GM21447 (cell line): ENCODE measurements at regions not wholly inside any gene's neighbourhood (a gene's known extent, or its start where the extent isn't known, plus 50 kb on each side); places are given as distances from the start of the nearest gene placed in this dataset.
A peak's percentile ranks its signal among the peaks of the same experiment; 100 is the strongest.

Experiments
- ATAC-seq: cut with Tn5 transposase; IDR thresholded peaks from one replicate; pipeline ENCODE4 v1.9.1; 2021; ENCODE audit not compliant: unreplicated experiment

GRCh38 chr2:191738003-191738402, 60.1 kb downstream of the NABP1 start:
- ATAC-seq = no peak

- ATAC-seq = no peak
These were observed 60.7 kb downstream of the NABP1 start for GRCh38 chr2:191738667-191739066.

GRCh38 chr2:191739194-191739593, 61.3 kb downstream of the NABP1 start:
- ATAC-seq = no peak

- peak; percentile 94 for ATAC-seq
These were observed 62.1 kb downstream of the NABP1 start for GRCh38 chr2:191740016-191740419.

- ATAC-seq = no peak
These were observed 62.8 kb downstream of the NABP1 start for GRCh38 chr2:191740759-191741158.

- no peak for ATAC-seq
These were observed 68.6 kb downstream of the NABP1 start for GRCh38 chr2:191746346-191747169.

GRCh38 chr2:191747170-191747530, 69.2 kb downstream of the NABP1 start:
- no peak for ATAC-seq

- ATAC-seq = peak; percentile 18
These were observed 70.1 kb downstream of the NABP1 start for GRCh38 chr2:191748059-191748461.

- ATAC-seq = peak; percentile 76
These were observed 70.7 kb downstream of the NABP1 start for GRCh38 chr2:191748528-191749180.

- ATAC-seq = no peak
These were observed 71.2 kb downstream of the NABP1 start for GRCh38 chr2:191749181-191749540.

GRCh38 chr2:191754103-191754502, 76.2 kb downstream of the NABP1 start:
- no peak for ATAC-seq

GRCh38 chr2:191756761-191757160, 78.8 kb downstream of the NABP1 start:
- ATAC-seq = no peak

GRCh38 chr2:191757208-191757607, 79.3 kb downstream of the NABP1 start:
- ATAC-seq = no peak

- peak; percentile 100 for ATAC-seq
These were observed 80.9 kb downstream of the NABP1 start for GRCh38 chr2:191758518-191759507.

- ATAC-seq = no peak
These were observed 81.7 kb downstream of the NABP1 start for GRCh38 chr2:191759680-191760079.

GRCh38 chr2:191760655-191761262, 82.8 kb downstream of the NABP1 start:
- no peak for ATAC-seq

GRCh38 chr2:191773136-191773535, 73.8 kb downstream of the CAVIN2 start:
- no peak for ATAC-seq

GRCh38 chr2:191777351-191777750, 69.5 kb downstream of the CAVIN2 start:
- ATAC-seq = no peak

- no peak for ATAC-seq
These were observed 68.8 kb downstream of the CAVIN2 start for GRCh38 chr2:191778041-191778440.

GRCh38 chr2:191782351-191782750, 64.5 kb downstream of the CAVIN2 start:
- no peak for ATAC-seq

- ATAC-seq = no peak
These were observed 63.5 kb downstream of the CAVIN2 start for GRCh38 chr2:191783416-191783815.
